Loucy (cell line): ENCODE measurements at regions not wholly inside any gene's neighbourhood (a gene's known extent, or its start where the extent isn't known, plus 50 kb on each side); places are given as distances from the start of the nearest gene placed in this dataset.
A peak's percentile ranks its signal among the peaks of the same experiment; 100 is the strongest.

Experiments used
- H2AFZ ChIP-seq: fragments of 200-600 bp; sonication (generic); 2 replicates; pipeline ENCODE4 v1.6.0; 2016; ENCODE audit warnings: antibody characterized with exemption, mild to moderate bottlenecking, low read length, moderate library complexity
- H3F3A ChIP-seq: fragments of 200-600 bp; 2 replicates; pipeline ENCODE4 v1.6.0; 2016; ENCODE audit warnings: antibody characterized with exemption, low read depth, mild to moderate bottlenecking
- H3K27me3 ChIP-seq: fragments of 200-600 bp; sonication (generic); 2 replicates; pipeline ENCODE4 v1.6.1; 2014; ENCODE audit warnings: low read length, mild to moderate bottlenecking; ENCODE audit not compliant: insufficient read depth, poor library complexity, severe bottlenecking
- H3K36me3 ChIP-seq: fragments of 200-600 bp; sonication (generic); 2 replicates; pipeline ENCODE4 v1.6.1; 2016; ENCODE audit warnings: low read length; ENCODE audit not compliant: insufficient read depth
- H3K4me1 ChIP-seq: fragments of 200-600 bp; sonication (generic); 2 replicates; pipeline ENCODE4 v1.5.1; 2014; ENCODE audit warnings: low read length, mild to moderate bottlenecking; ENCODE audit not compliant: insufficient read depth, poor library complexity, severe bottlenecking
- H3K4me2 ChIP-seq: fragments of 200-600 bp; sonication (generic); 2 replicates; pipeline ENCODE4 v1.6.0; 2014; ENCODE audit warnings: antibody characterized with exemption, low read length, low read depth, mild to moderate bottlenecking; ENCODE audit not compliant: poor library complexity, severe bottlenecking
- H3K4me3 ChIP-seq: fragments of 200-600 bp; sonication (generic); 2 replicates; pipeline ENCODE4 v1.5.1; 2014; ENCODE audit warnings: low read length, mild to moderate bottlenecking, mixed read lengths; ENCODE audit not compliant: poor library complexity, severe bottlenecking
- H3K79me2 ChIP-seq: fragments of 200-600 bp; sonication (generic); 2 replicates; pipeline ENCODE4 v1.6.1; 2014; ENCODE audit warnings: low read length; ENCODE audit not compliant: insufficient read depth
- H3K9ac ChIP-seq: fragments of 200-600 bp; sonication (generic); 2 replicates; pipeline ENCODE4 v1.6.0; 2014; ENCODE audit warnings: mild to moderate bottlenecking, low read depth, low read length, moderate library complexity; ENCODE audit not compliant: poor library complexity, severe bottlenecking
- H3K9me2 ChIP-seq: fragments of 200-600 bp; sonication (generic); replicated peaks from 2 replicates; pipeline ENCODE4 v1.6.1; 2016; ENCODE audit warnings: low read depth, low read length, mixed read lengths
- H3K9me3 ChIP-seq: fragments of 200-600 bp; sonication (generic); 2 replicates; pipeline ENCODE4 v1.6.1; 2014; ENCODE audit warnings: mild to moderate bottlenecking, antibody characterized with exemption, low read length, low read depth; ENCODE audit not compliant: insufficient read depth
- H4K20me1 ChIP-seq: fragments of 200-600 bp; sonication (generic); 2 replicates; pipeline ENCODE4 v1.6.0; 2014; ENCODE audit warnings: antibody characterized with exemption, low read length, mild to moderate bottlenecking; ENCODE audit not compliant: insufficient read depth, poor library complexity, severe bottlenecking
- EZH2phosphoT487 ChIP-seq: fragments of 200-600 bp; IDR thresholded peaks from 2 replicates; pipeline ENCODE4 v1.6.1; 2018; ENCODE audit warnings: antibody characterized with exemption, mild to moderate bottlenecking, moderate library complexity, borderline replicate concordance
- TF ChIP-seq, protein P1 (sequence below): fragments of 200-600 bp; sonication (generic); conservative IDR thresholded peaks from 2 replicates; pipeline ENCODE4 v1.5.1; 2014; ENCODE audit warnings: mild to moderate bottlenecking, antibody characterized with exemption, low read length

DNA sequence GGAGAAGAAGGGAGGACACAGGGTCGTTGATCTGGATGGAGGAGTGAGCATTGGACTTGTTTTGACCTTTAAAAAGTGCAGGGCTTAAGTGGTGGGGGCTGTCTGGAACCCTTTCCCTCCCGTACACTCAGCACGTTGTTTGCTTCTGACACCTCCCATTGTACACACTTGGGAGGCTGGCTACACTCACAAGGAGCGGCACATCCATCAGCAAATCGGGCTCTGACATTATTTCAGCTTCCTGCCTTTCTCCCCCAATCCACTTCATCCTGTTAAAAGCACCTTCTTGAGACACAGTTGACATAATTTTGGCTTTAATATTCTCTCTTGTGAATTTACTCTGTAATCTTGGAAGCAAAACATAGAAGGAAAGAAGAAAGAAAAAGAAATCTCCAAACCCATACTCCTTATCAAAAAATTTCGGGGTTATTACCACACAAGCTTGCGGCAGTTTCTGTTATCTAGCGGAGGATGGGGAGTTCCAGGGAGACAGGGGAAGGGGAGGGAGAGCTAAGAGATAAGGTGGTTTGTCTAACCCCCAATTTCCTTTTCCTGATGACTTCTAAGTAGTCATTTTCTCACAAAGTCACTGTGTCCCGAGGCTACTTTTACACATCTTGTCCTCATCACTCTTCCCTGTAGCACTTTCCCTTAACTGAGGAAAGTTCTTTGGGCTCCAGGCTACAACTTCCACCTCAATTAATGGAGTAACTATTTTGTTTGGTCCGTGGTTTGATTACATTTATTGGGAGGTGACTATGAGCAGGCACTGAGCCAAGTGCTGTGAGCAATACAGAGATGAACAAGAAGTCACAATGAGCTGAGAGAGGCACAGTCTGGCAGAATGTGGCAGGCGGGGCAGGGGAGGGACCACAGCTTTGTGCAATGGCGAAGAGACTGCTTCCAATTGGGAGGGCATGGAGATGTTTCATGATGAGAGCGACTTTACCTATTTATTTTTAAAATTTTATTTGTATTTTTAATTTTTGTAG is 240.1 kb upstream of the MEX3C start:
- TF ChIP-seq EZH2phosphoT487: no peak
- TF ChIP-seq, protein P1, sequence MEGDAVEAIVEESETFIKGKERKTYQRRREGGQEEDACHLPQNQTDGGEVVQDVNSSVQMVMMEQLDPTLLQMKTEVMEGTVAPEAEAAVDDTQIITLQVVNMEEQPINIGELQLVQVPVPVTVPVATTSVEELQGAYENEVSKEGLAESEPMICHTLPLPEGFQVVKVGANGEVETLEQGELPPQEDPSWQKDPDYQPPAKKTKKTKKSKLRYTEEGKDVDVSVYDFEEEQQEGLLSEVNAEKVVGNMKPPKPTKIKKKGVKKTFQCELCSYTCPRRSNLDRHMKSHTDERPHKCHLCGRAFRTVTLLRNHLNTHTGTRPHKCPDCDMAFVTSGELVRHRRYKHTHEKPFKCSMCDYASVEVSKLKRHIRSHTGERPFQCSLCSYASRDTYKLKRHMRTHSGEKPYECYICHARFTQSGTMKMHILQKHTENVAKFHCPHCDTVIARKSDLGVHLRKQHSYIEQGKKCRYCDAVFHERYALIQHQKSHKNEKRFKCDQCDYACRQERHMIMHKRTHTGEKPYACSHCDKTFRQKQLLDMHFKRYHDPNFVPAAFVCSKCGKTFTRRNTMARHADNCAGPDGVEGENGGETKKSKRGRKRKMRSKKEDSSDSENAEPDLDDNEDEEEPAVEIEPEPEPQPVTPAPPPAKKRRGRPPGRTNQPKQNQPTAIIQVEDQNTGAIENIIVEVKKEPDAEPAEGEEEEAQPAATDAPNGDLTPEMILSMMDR: no peak
- Histone ChIP-seq H3K4me2 (peak overlapping the region; percentile 10), H3K79me2 (no peaks in the 10 kb centered on the region), H3F3A (no peaks in the 10 kb centered on the region), H4K20me1 (no peaks in the 10 kb centered on the region), H3K36me3 (no peaks in the 10 kb centered on the region), H3K4me3 (no peak overlapping the region), H3K27me3 (no peaks in the 10 kb centered on the region), H3K9me3 (no peaks in the 10 kb centered on the region), H3K9ac (no peak overlapping the region), H3K4me1 (no peaks in the 10 kb centered on the region), H3K9me2 (no peaks in the 10 kb centered on the region), H2AFZ (peak overlapping the region; percentile 47; the same call in 1 of the 2 replicates)

DNA sequence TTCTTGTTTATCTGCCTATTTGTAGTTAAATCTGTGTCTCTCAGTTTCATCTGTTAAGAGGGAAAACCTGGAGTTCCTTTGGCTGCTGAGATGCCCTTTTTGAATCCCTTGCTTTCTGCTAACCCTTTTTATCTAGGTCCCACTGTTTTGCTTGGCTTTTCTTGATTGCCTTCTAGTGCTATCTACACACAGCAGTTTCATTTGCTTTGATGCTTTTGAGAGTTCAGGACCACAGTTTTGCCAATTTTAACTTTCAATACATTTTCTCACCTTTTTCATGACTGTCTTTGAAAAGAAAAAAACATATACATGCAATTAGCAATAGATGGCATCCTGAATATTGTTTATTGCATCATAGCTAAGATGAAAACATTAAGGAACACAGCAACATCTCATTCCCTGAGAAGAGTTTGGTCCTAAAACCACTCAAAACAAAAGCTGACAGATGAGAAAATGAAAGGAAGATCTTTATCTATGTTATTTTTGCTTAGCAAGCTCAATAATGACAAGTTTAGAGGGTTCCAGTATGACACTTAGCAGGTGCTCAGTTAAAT is 241.4 kb upstream of the MEX3C start:
- Histone ChIP-seq H3K9me2 (no peaks in the 10 kb centered on the region), H3K4me1 (no peaks in the 10 kb centered on the region), H4K20me1 (no peaks in the 10 kb centered on the region), H3K9ac (no peak overlapping the region), H3K27me3 (no peaks in the 10 kb centered on the region), H3K4me2 (no peak overlapping the region), H3K79me2 (no peaks in the 10 kb centered on the region), H2AFZ (no peak overlapping the region), H3K36me3 (no peaks in the 10 kb centered on the region), H3K4me3 (no peak overlapping the region), H3K9me3 (no peaks in the 10 kb centered on the region), H3F3A (no peaks in the 10 kb centered on the region)
- TF ChIP-seq, protein P1: no peak
- no peak for TF ChIP-seq EZH2phosphoT487

DNA sequence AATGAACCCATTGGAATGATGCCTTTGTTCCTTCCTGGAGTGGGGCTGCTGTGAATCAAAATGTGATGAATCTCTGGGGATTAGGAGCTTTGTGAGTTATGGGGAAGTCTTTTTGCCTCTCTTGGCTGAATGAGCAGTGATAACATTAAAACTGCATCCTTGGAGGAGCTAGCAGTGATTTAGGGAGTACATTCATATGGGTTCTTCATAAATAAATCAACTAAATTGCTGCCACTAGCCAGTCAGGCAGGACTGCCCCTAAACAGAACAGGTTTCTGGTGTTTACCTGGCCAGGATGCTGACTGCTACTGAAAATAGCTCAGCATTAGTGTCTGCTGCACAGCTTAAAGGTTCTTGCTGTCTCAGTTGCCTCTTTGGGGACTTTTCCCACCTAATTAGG is 244.5 kb upstream of the MEX3C start:
- Histone ChIP-seq H3K9ac (no peak overlapping the region), H3K4me2 (no peak overlapping the region), H2AFZ (no peak overlapping the region), H3K27me3 (no peaks in the 10 kb centered on the region), H3K4me3 (no peak overlapping the region), H3F3A (no peaks in the 10 kb centered on the region), H3K79me2 (no peaks in the 10 kb centered on the region), H3K36me3 (no peaks in the 10 kb centered on the region), H3K9me2 (no peaks in the 10 kb centered on the region), H3K9me3 (no peaks in the 10 kb centered on the region), H4K20me1 (no peaks in the 10 kb centered on the region), H3K4me1 (no peaks in the 10 kb centered on the region)
- no peak for TF ChIP-seq EZH2phosphoT487
- TF ChIP-seq, protein P1: no peak
